H1 (cell line): ENCODE measurements at regions not wholly inside any gene's neighbourhood (a gene's known extent, or its start where the extent isn't known, plus 50 kb on each side); places are given as distances from the start of the nearest gene placed in this dataset.

Experiments
- CTCF ChIA-PET: fragments of 300-600 bp; sonication (Branson Sonifier 250); formaldehyde crosslinking; loops from one replicate; lab custom pipeline; 2021; ENCODE audit not compliant: partially characterized antibody; lab: Charles Lee
- POLR2A ChIA-PET: fragments of 300-600 bp; sonication (Branson Sonifier 250); formaldehyde crosslinking; loops from one replicate; lab custom pipeline; 2021; ENCODE audit warnings: inconsistent platforms; ENCODE audit not compliant: partially characterized antibody; lab: Charles Lee
- DNase-seq, 2 experiments: peaks; one replicate each; pipeline versions ENCODE4 v3.0.0 to v3.0.0-alpha.2; 2010 to 2022; ENCODE audit warnings: low spot score in 2 of 2, low read depth in 1 of 2, mixed read lengths in 1 of 2
- FAIRE-seq: peaks from 2 replicates; lab custom pipeline; 2011; peaks lifted over from hg19 to GRCh38; lab: Jason Lieb, UNC
- H2AFZ ChIP-seq: 2 replicates; pipeline ENCODE4 v1.8.1; 2012; ENCODE audit warnings: low read length, inconsistent platforms
- H2AK5ac ChIP-seq: 2 replicates; pipeline ENCODE4 v1.6.1; 2013; ENCODE audit warnings: low read depth, low read length
- H2BK120ac ChIP-seq: replicated peaks from 2 replicates; pipeline ENCODE3; 2013; ENCODE audit warnings: low read depth, low read length, inconsistent platforms
- H2BK12ac ChIP-seq: 2 replicates; pipeline ENCODE4 v1.6.1; 2013; ENCODE audit warnings: low read depth, low read length
- H2BK15ac ChIP-seq: 2 replicates; pipeline ENCODE4 v1.6.1; 2013; ENCODE audit warnings: low read length
- H2BK20ac ChIP-seq: 2 replicates; pipeline ENCODE4 v1.6.1; 2013; ENCODE audit warnings: low read length
- H2BK5ac ChIP-seq: 2 replicates; pipeline ENCODE4 v1.6.1; 2013; ENCODE audit warnings: low read depth, low read length
- H3K14ac ChIP-seq: 2 replicates; pipeline ENCODE4 v1.6.1; 2013; ENCODE audit warnings: inconsistent platforms; ENCODE audit not compliant: insufficient read length
- H3K18ac ChIP-seq: 2 replicates; pipeline ENCODE4 v1.6.1; 2013; ENCODE audit warnings: low read length; ENCODE audit errors: extremely low read depth
- H3K23ac ChIP-seq: 2 replicates; pipeline ENCODE4 v1.6.1; 2013; ENCODE audit warnings: inconsistent platforms; ENCODE audit not compliant: insufficient read length
- H3K23me2 ChIP-seq: 2 replicates; pipeline ENCODE4 v1.6.1; 2013; ENCODE audit warnings: low read depth, low read length
- H3K27ac ChIP-seq: 2 replicates; pipeline ENCODE4 v1.6.1; 2011; ENCODE audit warnings: low read depth, low read length, inconsistent platforms
- H3K27me3 ChIP-seq, 4 experiments: replicated peaks in 1 of 4; 1 replicate in 1 of 4; 2 replicates in 3 of 4; pipeline versions ENCODE4 v1.6.1 to v1.8.1; 2011 to 2013; ENCODE audit warnings: low read length in 3 of 4, mild to moderate bottlenecking in 3 of 4, inconsistent platforms in 2 of 4, mixed read lengths in 2 of 4, moderate library complexity in 1 of 4; ENCODE audit not compliant: control insufficient read depth in 3 of 4, insufficient read depth in 3 of 4; ENCODE audit errors: extremely low read depth in 1 of 4
- H3K36me3 ChIP-seq, 4 experiments: 2 replicates each; pipeline versions ENCODE4 v1.6.1 to v1.8.1; 2011 to 2013; ENCODE audit warnings: mild to moderate bottlenecking in 4 of 4, low read length in 3 of 4, moderate library complexity in 2 of 4, control low read depth in 1 of 4, inconsistent platforms in 1 of 4; ENCODE audit not compliant: insufficient read depth in 4 of 4, control insufficient read depth in 2 of 4
- H3K4ac ChIP-seq: replicated peaks from 2 replicates; pipeline ENCODE3; 2013; ENCODE audit warnings: low read length, low read depth, mixed read lengths, inconsistent platforms; ENCODE audit not compliant: insufficient read length
- H3K4me1 ChIP-seq, 4 experiments: replicated peaks in 1 of 4; 1 replicate in 1 of 4; 2 replicates in 3 of 4; pipeline versions ENCODE4 v1.6.1 to v1.8.1; 2011 to 2013; ENCODE audit warnings: low read length in 3 of 4, inconsistent platforms in 2 of 4, mixed read lengths in 1 of 4; ENCODE audit not compliant: insufficient read depth in 4 of 4, control insufficient read depth in 3 of 4
- H3K4me2 ChIP-seq, 2 experiments: 2 replicates each; pipeline versions ENCODE4 v1.6.1 to v1.8.1; 2011 to 2013; ENCODE audit warnings: low read depth in 2 of 2, low read length in 2 of 2, control low read depth in 1 of 2, inconsistent platforms in 1 of 2, mild to moderate bottlenecking in 1 of 2; ENCODE audit not compliant: insufficient read depth in 1 of 2
- H3K4me3 ChIP-seq, 4 experiments: fragments of 200-600, 300-600 bp in 1 of 4; sonication (generic), shearing (Covaris generic), sonication (Bioruptor Twin) in 1 of 4; 2 replicates each; pipeline versions ENCODE4 v1.5.1 to v1.8.1; 2011 to 2016; ENCODE audit warnings: low read length in 4 of 4, low read depth in 3 of 4, control low read depth in 2 of 4, inconsistent platforms in 2 of 4, mild to moderate bottlenecking in 2 of 4, mixed read lengths in 1 of 4, moderate library complexity in 1 of 4; ENCODE audit not compliant: insufficient read depth in 2 of 4; ENCODE audit errors: extremely low read depth in 1 of 4
- H3K56ac ChIP-seq: replicated peaks from 2 replicates; pipeline ENCODE3; 2013; ENCODE audit warnings: low read depth, mild to moderate bottlenecking, mixed read lengths, low read length, inconsistent platforms; ENCODE audit not compliant: insufficient read length
- H3K79me1 ChIP-seq: 2 replicates; pipeline ENCODE4 v1.6.1; 2013; ENCODE audit warnings: low read depth, low read length, control low read depth
- H3K79me2 ChIP-seq, 2 experiments: 2 replicates each; pipeline versions ENCODE4 v1.6.1 to v1.8.1; 2012 to 2013; ENCODE audit warnings: low read length in 2 of 2, mild to moderate bottlenecking in 2 of 2, inconsistent platforms in 1 of 2; ENCODE audit not compliant: insufficient read depth in 2 of 2, control insufficient read depth in 1 of 2
- H3K9ac ChIP-seq, 4 experiments: replicated peaks in 1 of 4; 1 replicate in 1 of 4; 2 replicates in 3 of 4; pipeline versions ENCODE4 v1.6.1 to v1.8.1; 2011 to 2013; ENCODE audit warnings: low read depth in 3 of 4, low read length in 3 of 4, control low read depth in 2 of 4, mild to moderate bottlenecking in 2 of 4, moderate library complexity in 2 of 4, inconsistent platforms in 1 of 4; ENCODE audit errors: extremely low read depth in 1 of 4
- H3K9me3 ChIP-seq, 2 experiments: 2 replicates each; pipeline versions ENCODE4 v1.6.1 to v1.8.1; 2012 to 2013; ENCODE audit warnings: mild to moderate bottlenecking in 2 of 2, moderate library complexity in 2 of 2, control low read depth in 1 of 2, inconsistent platforms in 1 of 2, low read depth in 1 of 2, low read length in 1 of 2, mixed read lengths in 1 of 2; ENCODE audit not compliant: insufficient read depth in 2 of 2
- H4K20me1 ChIP-seq, 2 experiments: replicated peaks in 1 of 2; 2 replicates each; pipeline versions ENCODE3 to v1.8.1; 2011 to 2013; ENCODE audit warnings: inconsistent platforms in 2 of 2, low read length in 2 of 2, mild to moderate bottlenecking in 1 of 2; ENCODE audit not compliant: insufficient read depth in 2 of 2, control insufficient read depth in 1 of 2
- H4K5ac ChIP-seq: 2 replicates; pipeline ENCODE4 v1.6.1; 2013; ENCODE audit warnings: low read length, low read depth, mixed read lengths, inconsistent platforms; ENCODE audit not compliant: insufficient read length
- H4K8ac ChIP-seq: 2 replicates; pipeline ENCODE4 v1.8.0; 2013; ENCODE audit warnings: mild to moderate bottlenecking, moderate library complexity, low read length, inconsistent platforms; ENCODE audit not compliant: insufficient read depth; ENCODE audit errors: extremely low read depth
- H4K91ac ChIP-seq: replicated peaks from 2 replicates; pipeline ENCODE3; 2013; ENCODE audit warnings: low read length, mixed read lengths, inconsistent platforms; ENCODE audit not compliant: insufficient read length
- BCL11A ChIP-seq, 2 experiments: IDR thresholded peaks; one replicate each; pipeline ENCODE4 v1.6.1; 2011; ENCODE audit warnings: low read depth in 2 of 2, low read length in 2 of 2, mild to moderate bottlenecking in 2 of 2
- CEBPB ChIP-seq: IDR thresholded peaks from 2 replicates; pipeline ENCODE4 v1.6.1; 2012; ENCODE audit warnings: low read depth, low read length
- CHD1 ChIP-seq: IDR thresholded peaks from 2 replicates; pipeline ENCODE4 v1.6.1; 2012; ENCODE audit warnings: low read depth, low read length, improper control_type of control experiment
- CHD2 ChIP-seq: IDR thresholded peaks from 2 replicates; pipeline ENCODE4 v1.6.1; 2012; ENCODE audit warnings: low read length, improper control_type of control experiment
- E2F6 ChIP-seq: IDR thresholded peaks from 2 replicates; pipeline ENCODE4 v1.6.1; 2012; ENCODE audit warnings: inconsistent platforms
- EGR1 ChIP-seq: IDR thresholded peaks from 2 replicates; pipeline ENCODE4 v1.6.1; 2011; ENCODE audit warnings: low read depth, low read length, borderline replicate concordance
- GABPA ChIP-seq: IDR thresholded peaks from 2 replicates; pipeline ENCODE4 v1.6.1; 2011; ENCODE audit warnings: mild to moderate bottlenecking, low read length, moderate library complexity, borderline replicate concordance; ENCODE audit not compliant: insufficient read depth
- KDM5A ChIP-seq: fragments of 200-600 bp; IDR thresholded peaks from 2 replicates; pipeline ENCODE4 v1.7.1; 2012; ENCODE audit warnings: mild to moderate bottlenecking, low read length, inconsistent platforms, mixed read lengths
- NANOG ChIP-seq: IDR thresholded peaks from 2 replicates; pipeline ENCODE4 v1.6.1; 2011; ENCODE audit warnings: low read length, low read depth, mild to moderate bottlenecking, inconsistent platforms; ENCODE audit not compliant: insufficient read depth, poor library complexity, severe bottlenecking
- PHF8 ChIP-seq: fragments of 200-600 bp; sonication (generic); conservative IDR thresholded peaks from 2 replicates; pipeline ENCODE4 v1.7.1; 2012; ENCODE audit warnings: low read depth, mild to moderate bottlenecking, inconsistent platforms, low read length, moderate library complexity
- POLR2A ChIP-seq, 2 experiments: IDR thresholded peaks; 1 replicate in 1 of 2; 2 replicates in 1 of 2; pipeline ENCODE4 v1.6.1; 2011; ENCODE audit warnings: low read depth in 2 of 2, low read length in 2 of 2, mild to moderate bottlenecking in 2 of 2; ENCODE audit errors: control extremely low read depth in 1 of 2
- RXRA ChIP-seq: IDR thresholded peaks from 2 replicates; pipeline ENCODE4 v1.6.1; 2011; ENCODE audit warnings: low read depth, mild to moderate bottlenecking, low read length, moderate library complexity; ENCODE audit not compliant: insufficient read depth
- SIRT6 ChIP-seq: IDR thresholded peaks from one replicate; pipeline ENCODE4 v1.7.1; 2012; ENCODE audit warnings: low read length, inconsistent platforms
- TEAD4 ChIP-seq: IDR thresholded peaks from 2 replicates; pipeline ENCODE4 v1.6.1; 2012; ENCODE audit warnings: low read depth, low read length, inconsistent platforms, mixed read lengths
- WGBS, 2 experiments: shearing (Covaris generic) in 1 of 2; methylation state at CpG; one replicate each; pipeline versions ENCODE4 v1.1.6 to v1.1.7; 2013 to 2015; ENCODE audit warnings: low lambda C conversion rate in 2 of 2, mixed read lengths in 2 of 2, inconsistent platforms in 1 of 2, low coverage in 1 of 2, missing lambda C conversion rate in 1 of 2; ENCODE audit not compliant: insufficient replicate concordance in 2 of 2, insufficient coverage in 1 of 2, insufficient read length in 1 of 2; ENCODE audit errors: extremely low coverage in 1 of 2, missing lambda C conversion rate in 1 of 2; 5-methylcytosine and 5-hydroxymethylcytosine counted together
- TF ChIP-seq, protein P1 (sequence below): IDR thresholded peaks from 2 replicates; pipeline ENCODE4 v1.6.1; 2011; ENCODE audit warnings: low read depth, mild to moderate bottlenecking, low read length; ENCODE audit not compliant: insufficient read depth

DNA sequence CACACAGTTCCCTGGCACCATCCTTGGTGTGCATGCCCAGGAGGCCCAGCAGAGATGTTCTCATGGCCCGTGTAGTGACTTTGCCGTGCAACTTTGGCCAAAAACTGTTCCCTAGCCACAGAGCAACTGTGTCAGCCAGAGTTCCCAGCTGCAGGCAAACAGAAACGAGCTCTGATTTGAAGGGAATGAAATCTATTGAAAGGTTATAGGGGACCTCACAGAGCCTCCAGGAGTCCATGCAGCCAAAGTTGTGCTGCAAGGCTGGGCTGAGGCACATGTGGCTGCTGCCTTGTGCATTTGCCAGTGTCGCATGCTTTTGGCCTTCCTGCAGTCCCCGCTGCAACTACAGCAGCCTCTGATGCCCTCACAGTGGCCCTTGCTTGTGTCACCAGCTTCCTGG is 70.5 kb downstream of the PLXNA1 start:
- no peaks in the 10 kb centered on the region; a peak in 3 of 7 replicates for H3K4me1 ChIP-seq
- H4K8ac ChIP-seq: no peak overlapping the region
- H2AK5ac ChIP-seq: no peak overlapping the region
- no peaks in the 10 kb centered on the region for H3K36me3 ChIP-seq
- peaks cover 7 to 9% of the 10 kb centered on the region in 2 experiments for H3K9me3 ChIP-seq
- H2BK15ac ChIP-seq: no peak overlapping the region
- no peak overlapping the region for H2AFZ ChIP-seq
- H3K14ac ChIP-seq: no peak overlapping the region
- H3K23me2 ChIP-seq: no peaks in the 10 kb centered on the region
- peaks cover 0 to 3% (median 0%) of the 10 kb centered on the region in 4 experiments; a peak in 1 of 7 replicates for H3K27me3 ChIP-seq
- no peak overlapping the region for H3K56ac ChIP-seq
- no peaks in the 10 kb centered on the region for H4K20me1 ChIP-seq
- no peak overlapping the region for H3K4ac ChIP-seq
- no peak overlapping the region for H3K27ac ChIP-seq
- no peak overlapping the region for H3K23ac ChIP-seq
- DNase-seq (no peak), FAIRE-seq (no peak)
- no peak overlapping the region for H3K9ac ChIP-seq
- H3K79me1 ChIP-seq: no peaks in the 10 kb centered on the region
- H4K5ac ChIP-seq: no peak overlapping the region
- H2BK5ac ChIP-seq: no peak overlapping the region
- no peak overlapping the region for H2BK120ac ChIP-seq
- ChIA-PET CTCF (interaction anchor here (1.8 kb wide), 1 partner anchor 8 kb away, joined by 6 read pairs; no protein-coding TSS in a partner anchor), POLR2A (no interaction called here)
- no peaks in the 10 kb centered on the region for H3K79me2 ChIP-seq
- no peak overlapping the region for H3K4me3 ChIP-seq
- WGBS, 2 experiments: 87% methylated on average over 5 of the region's 5 CpGs; no CpG with 5 or more reads in 1 of the 2 experiments
- H3K4me2 ChIP-seq: no peak overlapping the region
- H3K18ac ChIP-seq: no peak overlapping the region
- H4K91ac ChIP-seq: no peak overlapping the region
- no peak overlapping the region for H2BK20ac ChIP-seq
- H2BK12ac ChIP-seq: no peak overlapping the region
- TF ChIP-seq TEAD4: no peak
- no peak for TF ChIP-seq E2F6
- no peak for TF ChIP-seq CEBPB
- TF ChIP-seq NANOG: no peak
- no peak for TF ChIP-seq CHD1
- no peak for TF ChIP-seq EGR1
- TF ChIP-seq PHF8: no peak
- no peak for TF ChIP-seq POLR2A (IDR thresholded peaks at IDR 0.05; ENCODE audit: control extremely low read depth in 1 of 2, low read depth in 2 of 2, low read length in 2 of 2)
- no peak for TF ChIP-seq RXRA
- no peak for TF ChIP-seq SIRT6
- TF ChIP-seq KDM5A: no peak
- TF ChIP-seq, protein P1, sequence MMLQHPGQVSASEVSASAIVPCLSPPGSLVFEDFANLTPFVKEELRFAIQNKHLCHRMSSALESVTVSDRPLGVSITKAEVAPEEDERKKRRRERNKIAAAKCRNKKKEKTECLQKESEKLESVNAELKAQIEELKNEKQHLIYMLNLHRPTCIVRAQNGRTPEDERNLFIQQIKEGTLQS: no peak
- no peak for TF ChIP-seq GABPA
- TF ChIP-seq CHD2: no peak
- no peak for TF ChIP-seq BCL11A (IDR thresholded peaks at IDR 0.05; ENCODE audit: low read depth in 2 of 2, low read length in 2 of 2)
